ENCODE measurements at regions not wholly inside any gene's neighbourhood (a gene's known extent, or its start where the extent isn't known, plus 50 kb on each side); places are given as distances from the start of the nearest gene placed in this dataset.

DNA sequence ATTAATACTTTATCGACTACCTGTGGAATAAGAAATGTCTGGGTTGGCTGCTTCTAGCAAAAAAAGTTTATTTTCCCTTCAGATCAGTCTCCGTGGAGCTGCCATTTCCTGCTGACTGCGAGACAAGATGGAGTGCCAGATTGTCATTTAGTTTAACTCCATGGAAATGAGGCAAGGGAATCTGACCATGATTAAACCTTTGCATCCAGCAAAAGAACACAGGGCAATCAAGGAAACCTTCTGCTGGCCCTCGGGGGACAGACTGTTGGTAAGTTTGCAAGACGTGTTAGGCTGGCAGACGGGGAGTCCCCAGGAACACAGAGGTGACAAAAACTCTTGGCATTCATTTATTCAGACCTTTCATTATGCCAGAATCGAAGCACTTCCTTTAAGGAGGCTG lies 52.2 kb upstream of the SPACA1 start:
- in situ Hi-C loops (cut with HindIII; ENCODE audit: low sequenced_read_pairs): no loop called here
- DNase-seq (ENCODE audit: low spot score): peak; percentile 28

GRCh38 chr6:87993356-87993755 lies 54.3 kb upstream of the SPACA1 start:
- in situ Hi-C loops (cut with HindIII; ENCODE audit: low sequenced_read_pairs): no loop called here
- peak; percentile 43 for DNase-seq (ENCODE audit: low spot score)

DNA sequence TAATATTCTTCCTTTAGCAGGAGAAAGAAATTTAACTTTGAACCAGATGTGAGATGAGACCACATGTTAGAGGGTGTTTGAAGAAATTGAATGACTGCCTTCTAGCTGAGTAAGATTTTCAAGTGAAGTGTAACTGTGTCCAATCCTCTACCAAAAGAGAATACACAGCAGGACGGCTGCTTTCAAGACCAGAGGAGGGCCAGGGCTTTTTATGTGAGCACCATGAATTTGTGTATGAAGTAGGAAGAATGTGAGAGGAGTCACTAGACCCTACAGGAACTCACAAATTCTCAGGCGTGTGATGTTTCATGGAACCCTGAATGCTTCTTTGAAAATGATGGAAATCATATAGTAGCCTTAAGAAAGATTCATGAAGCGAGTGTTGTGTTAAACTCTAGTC lies 56.8 kb upstream of the SPACA1 start:
- in situ Hi-C loops (cut with HindIII; ENCODE audit: low sequenced_read_pairs): no loop called here
- no peak for DNase-seq (ENCODE audit: low spot score)

DNA sequence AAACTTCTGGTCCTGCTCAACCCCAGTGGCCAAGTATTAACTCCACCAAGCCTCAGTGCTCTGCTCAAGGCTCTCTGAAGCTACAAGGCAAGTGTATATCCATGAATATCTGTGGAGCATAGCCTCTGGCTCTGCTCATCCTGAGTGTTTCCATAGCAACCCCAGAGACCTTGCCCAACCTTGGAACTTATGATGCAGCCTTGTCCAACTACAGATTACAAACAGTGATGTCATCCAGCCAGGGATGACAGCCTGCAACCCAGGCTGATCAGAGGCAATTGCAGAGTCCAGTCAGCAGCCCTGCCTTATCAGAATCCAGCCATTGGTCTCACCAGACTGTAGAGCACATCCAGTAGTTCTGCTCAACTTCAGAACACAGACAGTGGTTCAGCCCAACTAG lies 65.5 kb upstream of the SPACA1 start:
- in situ Hi-C loops (cut with HindIII; ENCODE audit: low sequenced_read_pairs): no loop called here

GRCh38 chr6:87979737-87980136 lies 67.9 kb upstream of the SPACA1 start:
- in situ Hi-C loops (cut with HindIII; ENCODE audit: low sequenced_read_pairs): no loop called here
- no peak for DNase-seq (ENCODE audit: low spot score)

More for the DNA sequence above, 65.5 kb upstream of the SPACA1 start:
- DNase-seq (ENCODE audit: low spot score): no peak

DNA sequence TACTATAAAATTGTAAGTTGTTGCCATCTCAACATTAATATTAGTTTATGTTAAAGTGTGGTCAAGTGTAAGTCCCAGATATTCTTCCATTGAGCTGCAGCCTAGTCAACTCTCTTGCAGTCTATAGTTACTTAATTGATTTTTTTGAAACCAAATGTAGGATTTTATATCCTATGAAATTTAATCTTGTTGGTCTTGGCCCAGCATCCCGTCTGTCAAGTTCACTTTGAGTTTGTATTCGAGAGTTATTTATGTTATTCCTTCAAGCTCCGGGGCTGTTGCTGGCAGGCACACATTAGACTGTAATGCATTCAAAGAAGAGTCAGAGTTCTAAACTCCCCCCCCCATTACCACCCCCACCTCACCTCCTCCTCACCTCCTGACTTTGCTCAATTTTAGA lies 71.0 kb upstream of the SPACA1 start:
- in situ Hi-C loops (cut with HindIII; ENCODE audit: low sequenced_read_pairs): no loop called here

DNA sequence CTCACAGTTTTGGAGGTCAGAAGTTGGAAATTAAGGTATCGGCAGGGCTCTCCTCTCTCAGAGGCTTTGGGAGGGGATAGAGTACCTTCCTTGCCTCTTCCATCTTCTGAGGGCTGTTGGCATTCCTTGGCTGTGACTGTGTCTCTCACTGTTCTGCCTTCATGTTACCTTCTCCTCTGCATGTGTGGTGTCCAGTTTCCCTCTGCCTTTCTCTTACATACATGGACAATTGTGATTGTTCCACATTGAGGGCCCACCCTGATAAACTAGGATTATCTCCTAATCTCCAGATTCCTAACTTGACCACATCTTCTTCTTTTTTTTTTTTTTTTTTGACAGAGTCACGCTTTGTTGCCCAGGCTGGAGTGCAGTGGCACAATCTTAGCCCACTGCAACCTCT lies 72.1 kb upstream of the SPACA1 start:
- no peak for DNase-seq (ENCODE audit: low spot score)
- in situ Hi-C loops (cut with HindIII; ENCODE audit: low sequenced_read_pairs): no loop called here

More for the DNA sequence above, 71.0 kb upstream of the SPACA1 start:
- no peak for DNase-seq (ENCODE audit: low spot score)

- in situ Hi-C loops (cut with HindIII; ENCODE audit: low sequenced_read_pairs): no loop called here
- no peak for DNase-seq (ENCODE audit: low spot score)
Observed at GRCh38 chr6:87972279-87972678, 75.4 kb upstream of the SPACA1 start.

GRCh38 chr6:87971605-87972262 lies 75.9 kb upstream of the SPACA1 start:
- in situ Hi-C loops (cut with HindIII; ENCODE audit: low sequenced_read_pairs): no loop called here
- no peak for DNase-seq (ENCODE audit: low spot score)

GRCh38 chr6:87968435-87969278 lies 79.0 kb upstream of the SPACA1 start:
- in situ Hi-C loops (cut with HindIII; ENCODE audit: low sequenced_read_pairs): no loop called here
- DNase-seq (ENCODE audit: low spot score): peak; percentile 64

- in situ Hi-C loops (cut with HindIII; ENCODE audit: low sequenced_read_pairs): no loop called here
- DNase-seq (ENCODE audit: low spot score): no peak
Observed at GRCh38 chr6:87965806-87966205, 81.8 kb upstream of the SPACA1 start.

GRCh38 chr6:87959083-87959482 lies 88.6 kb upstream of the SPACA1 start:
- DNase-seq (ENCODE audit: low spot score): no peak
- in situ Hi-C loops (cut with HindIII; ENCODE audit: low sequenced_read_pairs): no loop called here

DNA sequence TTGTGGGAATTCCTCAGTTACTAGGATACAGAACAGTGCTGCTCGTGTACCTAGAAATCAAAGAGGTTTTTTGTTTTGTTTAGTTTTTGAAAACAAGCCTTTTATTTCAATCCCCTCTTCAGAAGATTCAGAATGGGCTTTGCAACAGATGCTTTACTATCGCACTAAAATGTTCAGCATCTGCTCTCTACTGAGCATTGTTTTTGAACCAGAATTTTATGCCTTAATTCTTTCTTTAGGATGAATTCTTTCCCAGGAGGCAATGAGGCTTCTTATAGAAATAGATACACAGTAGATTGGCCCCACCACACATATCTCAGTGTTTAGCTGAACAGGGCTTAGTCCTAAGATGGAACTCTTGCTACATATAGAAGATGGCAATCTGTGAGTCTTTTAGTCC lies 95.9 kb upstream of the SPACA1 start:
- in situ Hi-C loops (cut with HindIII; ENCODE audit: low sequenced_read_pairs): no loop called here
- no peak for DNase-seq (ENCODE audit: low spot score)

- no peak for DNase-seq (ENCODE audit: low spot score)
Observed at GRCh38 chr6:87950614-87951013, 97.0 kb upstream of the SPACA1 start.

GRCh38 chr6:87949194-87949593 lies 98.4 kb upstream of the SPACA1 start:
- no peak for DNase-seq (ENCODE audit: low spot score)
- in situ Hi-C loops (cut with HindIII; ENCODE audit: low sequenced_read_pairs): no loop called here

More at GRCh38 chr6:87950614-87951013, 97.0 kb upstream of the SPACA1 start:
- in situ Hi-C loops (cut with HindIII; ENCODE audit: low sequenced_read_pairs): no loop called here

DNA sequence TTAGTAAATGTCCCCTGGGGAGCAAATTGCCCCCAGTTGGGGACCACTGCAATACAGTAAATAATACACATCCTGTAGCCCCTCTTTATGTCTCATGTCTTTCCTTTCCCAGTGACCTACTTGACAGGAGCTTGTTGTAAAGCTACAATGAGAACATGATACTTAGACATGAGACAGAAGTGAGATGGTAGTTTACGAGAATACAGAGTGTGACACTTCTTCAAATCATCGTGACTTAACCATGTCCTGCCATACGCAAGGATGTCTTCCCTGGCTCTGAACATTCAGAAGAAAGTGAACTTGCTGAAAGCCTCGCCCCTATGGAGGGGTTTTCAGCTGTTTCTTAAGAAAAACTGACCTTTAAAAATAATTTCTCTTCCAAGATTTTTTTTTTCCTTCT lies 101.0 kb upstream of the SPACA1 start:
- no peak for DNase-seq (ENCODE audit: low spot score)
- in situ Hi-C loops (cut with HindIII; ENCODE audit: low sequenced_read_pairs): no loop called here

DNA sequence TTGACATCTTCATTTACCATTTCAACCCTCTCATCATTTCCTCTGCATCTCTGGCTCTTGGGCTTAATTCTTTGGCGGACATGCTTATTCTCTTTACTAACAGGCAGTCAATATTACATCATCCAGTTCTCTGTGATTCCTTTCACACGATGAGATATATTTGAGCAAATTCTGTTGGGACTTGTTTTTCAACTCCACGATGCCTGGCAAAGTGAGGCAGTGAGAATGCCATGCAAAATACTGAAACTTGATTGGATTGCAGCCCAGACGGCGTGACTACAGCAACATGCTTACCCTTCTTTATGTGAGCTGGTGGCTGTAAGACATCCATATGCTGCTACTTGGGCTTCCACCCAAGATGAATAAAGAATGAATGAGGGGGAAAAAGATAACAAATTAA lies 101.7 kb upstream of the SPACA1 start:
- in situ Hi-C loops (cut with HindIII; ENCODE audit: low sequenced_read_pairs): no loop called here
- no peak for DNase-seq (ENCODE audit: low spot score)

GRCh38 chr6:87945181-87945580 lies 102.5 kb upstream of the SPACA1 start:
- in situ Hi-C loops (cut with HindIII; ENCODE audit: low sequenced_read_pairs): no loop called here
- peak; percentile 51 for DNase-seq (ENCODE audit: low spot score)

GRCh38 chr6:87944541-87944954 lies 103.1 kb upstream of the SPACA1 start:
- peak; percentile 76 for DNase-seq (ENCODE audit: low spot score)
- in situ Hi-C loops (cut with HindIII; ENCODE audit: low sequenced_read_pairs): no loop called here

DNA sequence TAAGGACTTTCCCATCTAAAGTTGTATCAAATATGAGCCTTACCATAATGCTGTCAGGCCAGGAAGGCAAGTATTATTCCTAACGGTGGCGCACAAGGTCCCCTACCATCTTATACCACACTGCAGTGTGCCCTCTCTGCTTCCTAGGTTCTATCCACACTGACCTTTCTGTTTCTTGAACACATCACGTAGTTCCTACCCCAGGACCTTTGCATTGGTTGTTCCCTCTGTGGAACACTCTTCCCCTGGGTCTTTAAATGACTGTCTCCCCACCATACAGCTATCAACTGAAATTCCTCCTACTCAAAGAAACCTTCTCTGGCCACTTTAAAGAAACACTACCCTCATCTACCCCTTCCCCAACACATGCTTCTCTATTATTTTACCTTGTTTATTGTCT lies 104.5 kb upstream of the SPACA1 start:
- no peak for DNase-seq (ENCODE audit: low spot score)
- in situ Hi-C loops (cut with HindIII; ENCODE audit: low sequenced_read_pairs): no loop called here
